Spleen (tissue), 11 donors: ENCODE measurements at regions not wholly inside any gene's neighbourhood (a gene's known extent, or its start where the extent isn't known, plus 50 kb on each side); places are given as distances from the start of the nearest gene placed in this dataset.

Source experiments
- DNase-seq: peaks from one replicate; pipeline ENCODE4 v3.0.0-alpha.2; 2020
- H3K27ac ChIP-seq, 8 donors: fragments of 200-600 bp; sonication (generic) in 7 of 8; 1 replicate in 4 of 8; 2 replicates in 4 of 8; pipeline versions ENCODE4 v1.5.0 to v1.8.0; 2016 to 2021; ENCODE audit warnings: inconsistent platforms in 4 of 8, mild to moderate bottlenecking in 4 of 8, moderate library complexity in 1 of 8
- H3K27me3 ChIP-seq, 7 donors: fragments of 200-600 bp; sonication (generic) in 6 of 7; replicated peaks in 1 of 7; 1 replicate in 4 of 7; 2 replicates in 3 of 7; pipeline versions ENCODE4 v1.5.0 to v1.8.0; 2016 to 2021; ENCODE audit warnings: inconsistent platforms in 3 of 7, mild to moderate bottlenecking in 1 of 7
- H3K36me3 ChIP-seq, 6 donors: fragments of 200-600 bp; sonication (generic) in 5 of 6; 1 replicate in 4 of 6; 2 replicates in 2 of 6; pipeline versions ENCODE4 v1.5.0 to v1.8.0; 2016 to 2021; ENCODE audit warnings: inconsistent platforms in 2 of 6
- H3K4me1 ChIP-seq, 6 donors: fragments of 200-600 bp; sonication (generic) in 5 of 6; 1 replicate in 3 of 6; 2 replicates in 3 of 6; pipeline versions ENCODE4 v1.5.0 to v1.8.0; 2016 to 2021; ENCODE audit warnings: inconsistent platforms in 3 of 6
- H3K4me3 ChIP-seq, 8 donors: fragments of 200-600 bp; sonication (generic) in 7 of 8; 1 replicate in 4 of 8; 2 replicates in 4 of 8; pipeline versions ENCODE4 v1.5.0 to v1.8.0; 2016 to 2021; ENCODE audit warnings: inconsistent platforms in 4 of 8, mild to moderate bottlenecking in 4 of 8, moderate library complexity in 2 of 8
- H3K9me3 ChIP-seq, 8 donors: fragments of 200-600 bp; sonication (generic) in 7 of 8; 1 replicate in 4 of 8; 2 replicates in 4 of 8; pipeline versions ENCODE4 v1.5.0 to v1.8.0; 2016 to 2021; ENCODE audit warnings: inconsistent platforms in 4 of 8
- CTCF ChIP-seq, 11 experiments: fragments of 200-600 bp in 7 of 11; fragments of 450-650 bp in 4 of 11; sonication (generic) in 4 of 11; IDR thresholded peaks in 8 of 11; conservative IDR thresholded peaks in 3 of 11; 1 replicate in 7 of 11; 2 replicates in 4 of 11; pipeline versions ENCODE4 v1.4.0 to v1.8.0; 2016 to 2021; ENCODE audit warnings: antibody characterized with exemption in 11 of 11, inconsistent platforms in 4 of 11, mild to moderate bottlenecking in 1 of 11
- POLR2A ChIP-seq, 3 donors: fragments of 450-650 bp; IDR thresholded peaks; one replicate each; pipeline ENCODE4 v1.5.1; 2017; ENCODE audit warnings: antibody characterized with exemption in 3 of 3, mild to moderate bottlenecking in 1 of 3
- POLR2AphosphoS5 ChIP-seq, 3 donors: sonication (generic); formaldehyde crosslinking; IDR thresholded peaks; one replicate each; pipeline ENCODE4 v1.5.1; 2017; ENCODE audit warnings: antibody characterized with exemption in 3 of 3
- WGBS, 5 donors: extraction: QIAGEN DNeasy Blood & Tissue Kit in 3 of 5; methylation state at CpG; one replicate each; pipeline versions ENCODE4 v1.1.5 to v1.1.7; 2013 to 2018; 5-methylcytosine and 5-hydroxymethylcytosine counted together
- intact Hi-C: fragments of 100-400 bp; cut with DNase I; formaldehyde crosslinking; loops from one replicate; pipeline ENCODE4 v1.15.0; 2023; ENCODE audit warnings: low total_unique reads
- donor health status: healthy with polysubstance abuse.
- donor health status: DM: no; HTN: no; CAD: no; lungs with moderate emphysema.
- donor health status: DM: no; HTN: no; CAD: no.
- donor health status: Bipolar disorder and iron deficiency.
- donor health status: healthy.
- donor health status: DM: no; HTN: no; CAD: no.
- donor health status: DM: yes; HTN: yes; CAD: no.

DNA sequence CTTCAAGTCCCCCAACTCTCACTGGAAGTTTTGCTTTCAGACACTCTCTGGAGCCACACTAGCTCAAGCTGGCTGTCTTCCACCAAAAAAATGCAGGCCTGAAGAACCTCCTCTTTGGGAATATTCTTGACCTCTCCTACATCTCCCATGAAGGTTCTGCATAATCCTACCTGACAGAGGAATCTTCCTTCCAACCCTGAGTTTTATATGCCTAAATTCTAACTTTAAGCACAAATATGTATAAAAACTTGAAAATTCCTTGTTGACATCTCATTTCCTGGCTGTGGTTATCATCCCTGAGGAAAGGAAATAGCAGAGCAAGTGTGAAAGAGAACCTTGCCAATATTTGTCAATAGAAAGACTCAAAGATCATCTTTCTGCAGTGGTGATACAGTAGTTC, 249.0 kb downstream of the LPIN1 start:
- intact Hi-C loops = no loop called here
- Histone ChIP-seq H3K4me3 (no peak overlapping the region), H3K27me3 (no peaks in the 10 kb centered on the region), H3K27ac (no peak overlapping the region), H3K36me3 (no peaks in the 10 kb centered on the region), H3K4me1 (no peaks in the 10 kb centered on the region), H3K9me3 (peaks cover 0 to 10% (median 3%) of the 10 kb centered on the region in 8 donors)
- no peak for TF ChIP-seq POLR2A (IDR thresholded peaks at IDR 0.05)
- no peak for TF ChIP-seq POLR2AphosphoS5 (IDR thresholded peaks at IDR 0.05)
- DNase-seq = no peak

DNA sequence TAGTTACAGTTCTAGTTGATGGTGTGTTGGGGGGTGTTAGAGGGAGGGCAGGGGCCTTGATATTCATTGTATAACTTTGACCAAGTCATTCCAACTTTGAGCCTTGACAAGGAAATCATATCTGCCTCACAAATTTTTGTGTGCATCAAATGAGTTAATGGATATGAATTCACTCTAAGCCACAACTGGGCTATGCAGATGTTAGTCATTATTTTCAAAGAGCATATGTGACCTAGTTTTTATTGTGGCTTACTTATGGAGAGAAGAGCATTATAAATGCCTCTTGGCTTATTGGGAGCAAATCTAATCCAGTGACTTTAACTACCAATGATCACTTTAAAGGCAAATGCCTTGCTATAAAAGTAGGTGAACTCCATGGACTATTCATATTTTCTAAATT, 250.2 kb downstream of the LPIN1 start:
- intact Hi-C loops = no loop called here
- Histone ChIP-seq H3K27ac (no peak overlapping the region), H3K4me3 (no peak overlapping the region), H3K9me3 (peaks cover 0 to 10% (median 3%) of the 10 kb centered on the region in 8 donors), H3K4me1 (no peaks in the 10 kb centered on the region), H3K27me3 (no peaks in the 10 kb centered on the region), H3K36me3 (no peaks in the 10 kb centered on the region)
- DNase-seq = no peak
- TF ChIP-seq POLR2A (IDR thresholded peaks at IDR 0.05) (no peak), CTCF (IDR thresholded peaks at IDR 0.05 in 8 of 11, conservative IDR thresholded peaks at IDR 0.05 in 3 of 11) (no peak), POLR2AphosphoS5 (IDR thresholded peaks at IDR 0.05) (no peak)

GRCh38 chr2:11997142-11997541, 250.7 kb downstream of the LPIN1 start:
- H3K4me1 ChIP-seq = no peaks in the 10 kb centered on the region
- H3K4me3 ChIP-seq = no peak overlapping the region
- DNase-seq = no peak
- H3K27me3 ChIP-seq = no peaks in the 10 kb centered on the region
- intact Hi-C loops = no loop called here
- no peak overlapping the region for H3K27ac ChIP-seq
- no peak for TF ChIP-seq CTCF (IDR thresholded peaks at IDR 0.05 in 8 of 11, conservative IDR thresholded peaks at IDR 0.05 in 3 of 11)
- no peak for TF ChIP-seq POLR2A (IDR thresholded peaks at IDR 0.05)
- TF ChIP-seq POLR2AphosphoS5 (IDR thresholded peaks at IDR 0.05) = no peak
- no peaks in the 10 kb centered on the region for H3K36me3 ChIP-seq
- H3K9me3 ChIP-seq = peaks cover 0 to 10% (median 3%) of the 10 kb centered on the region in 8 donors

DNA sequence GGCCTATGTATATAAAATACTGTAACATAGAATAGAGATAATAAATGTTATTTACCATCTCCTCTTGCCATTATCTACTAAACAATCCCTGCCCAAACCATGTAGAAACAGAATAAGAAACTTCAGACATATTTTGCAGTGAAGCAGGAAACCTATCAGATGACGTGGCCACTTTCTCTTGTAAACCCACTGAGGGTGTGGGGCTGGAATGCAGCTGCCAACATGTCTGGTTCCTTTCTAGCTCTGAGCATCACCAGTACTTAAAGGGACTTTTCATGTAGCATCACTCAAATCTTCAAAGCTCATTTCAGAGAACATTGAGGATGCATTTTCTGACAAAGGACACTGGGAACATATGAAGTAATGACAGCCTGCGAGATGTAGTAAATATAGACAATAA, 251.8 kb downstream of the LPIN1 start:
- 58 to 75% (median 60%) methylated on average over 2 of the region's 2 CpGs for WGBS, 5 donors
- intact Hi-C loops = no loop called here
- no peak for DNase-seq
- Histone ChIP-seq H3K36me3 (no peaks in the 10 kb centered on the region), H3K27me3 (no peaks in the 10 kb centered on the region), H3K27ac (no peak overlapping the region), H3K9me3 (peaks cover 0 to 13% (median 3%) of the 10 kb centered on the region in 8 donors), H3K4me1 (no peaks in the 10 kb centered on the region), H3K4me3 (no peak overlapping the region)
- TF ChIP-seq POLR2AphosphoS5 (IDR thresholded peaks at IDR 0.05) = no peak
- TF ChIP-seq POLR2A (IDR thresholded peaks at IDR 0.05) = no peak
- no peak for TF ChIP-seq CTCF (IDR thresholded peaks at IDR 0.05 in 8 of 11, conservative IDR thresholded peaks at IDR 0.05 in 3 of 11)
